ENCODE measurements at regions not wholly inside any gene's neighbourhood (a gene's known extent, or its start where the extent isn't known, plus 50 kb on each side); places are given as distances from the start of the nearest gene placed in this dataset.

GRCh38 chrX:96424007-96424406 lies 260.6 kb upstream of the DIAPH2 start:
- TF ChIP-seq EZH2 (IDR thresholded peaks at IDR 0.05; ENCODE audit: low read depth, low read length, severe bottlenecking) = no peak
- TF ChIP-seq NANOG (IDR thresholded peaks at IDR 0.05; ENCODE audit: insufficient read depth, low read depth, low read length, poor library complexity, severe bottlenecking) = no peak
- no peak for TF ChIP-seq YY1 (IDR thresholded peaks at IDR 0.05; ENCODE audit: low read depth, low read length)
- TF ChIP-seq TEAD4 (IDR thresholded peaks at IDR 0.05; ENCODE audit: low read depth, low read length) = no peak
- no peak for TF ChIP-seq CTCF (IDR thresholded peaks at IDR 0.05; ENCODE audit: control extremely low read depth in 1 of 3, insufficient read depth in 1 of 3, low read depth in 1 of 3, low read length in 3 of 3)
- TF ChIP-seq POLR2A (IDR thresholded peaks at IDR 0.05; ENCODE audit: control extremely low read depth in 1 of 2, low read depth in 2 of 2, low read length in 2 of 2) = no peak
- TF ChIP-seq POLR2AphosphoS5 (IDR thresholded peaks at IDR 0.05; ENCODE audit: low read depth, low read length) = no peak
- no peak for TF ChIP-seq CTBP2 (IDR thresholded peaks at IDR 0.05; ENCODE audit: borderline replicate concordance, insufficient read depth, insufficient read length, low read length)
- no peak for TF ChIP-seq SIN3A (conservative IDR thresholded peaks at IDR 0.05 in 1 of 2, IDR thresholded peaks at IDR 0.05 in 1 of 2; ENCODE audit: low read depth in 1 of 2, low read length in 2 of 2)
- no peak for TF ChIP-seq SRF (IDR thresholded peaks at IDR 0.05; ENCODE audit: low read depth, low read length)
- no peak for TF ChIP-seq CHD2 (IDR thresholded peaks at IDR 0.05; ENCODE audit: low read length)
- no peak for TF ChIP-seq SP1 (IDR thresholded peaks at IDR 0.05; ENCODE audit: low read depth, low read length)
- no peak for TF ChIP-seq GABPA (IDR thresholded peaks at IDR 0.05; ENCODE audit: borderline replicate concordance, insufficient read depth, low read length)
